Renal cortical epithelial cell (primary cell): ENCODE measurements at regions not wholly inside any gene's neighbourhood (a gene's known extent, or its start where the extent isn't known, plus 50 kb on each side); places are given as distances from the start of the nearest gene placed in this dataset.

Experiments used
- DNase-seq: peaks from one replicate; pipeline ENCODE4 v3.0.0-alpha.2; 2011; ENCODE audit warnings: low read depth

DNA sequence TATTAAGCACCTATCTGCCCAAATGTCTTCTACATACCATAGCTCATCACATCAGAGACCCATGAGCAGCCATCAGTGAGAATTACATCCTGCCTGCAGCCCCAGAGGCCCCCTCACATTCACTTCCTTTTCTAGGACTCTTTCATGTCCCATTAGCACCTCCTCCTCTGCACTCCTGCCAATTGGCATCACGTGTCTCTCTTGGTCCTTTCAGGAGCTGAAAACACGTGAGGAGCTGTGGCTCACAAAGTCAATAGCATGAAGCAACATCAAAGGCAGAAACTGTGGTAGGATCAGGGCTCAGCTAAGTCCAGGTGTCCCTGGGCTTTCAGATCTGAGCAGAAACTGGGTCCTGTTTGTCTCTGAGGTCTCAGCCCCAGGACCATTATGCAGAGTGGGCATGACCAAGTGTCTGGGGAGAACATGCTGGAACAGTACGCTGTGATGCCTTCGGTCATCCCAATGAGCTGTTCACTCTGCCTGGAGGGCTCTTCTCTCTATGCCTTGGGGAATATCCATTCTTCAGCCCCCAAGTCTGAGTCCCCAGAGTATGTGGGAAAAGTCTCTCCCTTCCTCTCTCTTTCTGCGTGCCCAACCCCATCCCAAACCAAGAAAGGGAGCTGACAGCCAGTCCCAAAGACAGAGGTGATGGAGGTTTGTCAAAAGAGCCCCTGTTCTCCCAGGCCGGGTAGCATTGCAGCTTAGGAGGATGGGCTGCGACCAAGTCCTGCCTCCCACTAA, 457.0 kb upstream of the CDH5 start:
- no peak for DNase-seq

DNA sequence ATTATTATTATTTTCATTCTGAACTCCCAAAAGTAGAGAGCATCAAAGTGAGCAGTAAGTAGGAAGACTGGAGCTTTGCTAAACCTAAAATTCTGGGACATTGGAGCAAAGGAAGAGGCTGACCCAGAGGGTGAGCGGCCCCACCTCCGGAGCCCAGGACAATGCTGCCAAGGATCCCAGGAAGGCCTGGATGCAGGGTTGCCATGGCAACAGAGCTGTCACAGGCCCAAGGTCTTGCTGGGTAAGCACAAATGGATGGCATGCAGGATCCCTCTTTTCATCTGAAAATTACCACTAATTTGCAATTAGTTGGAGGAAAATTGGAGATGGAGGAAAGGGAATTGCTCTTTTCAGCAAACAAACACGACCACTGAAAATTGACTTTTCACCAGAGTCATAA, 457.9 kb upstream of the CDH5 start:
- no peak for DNase-seq

DNA sequence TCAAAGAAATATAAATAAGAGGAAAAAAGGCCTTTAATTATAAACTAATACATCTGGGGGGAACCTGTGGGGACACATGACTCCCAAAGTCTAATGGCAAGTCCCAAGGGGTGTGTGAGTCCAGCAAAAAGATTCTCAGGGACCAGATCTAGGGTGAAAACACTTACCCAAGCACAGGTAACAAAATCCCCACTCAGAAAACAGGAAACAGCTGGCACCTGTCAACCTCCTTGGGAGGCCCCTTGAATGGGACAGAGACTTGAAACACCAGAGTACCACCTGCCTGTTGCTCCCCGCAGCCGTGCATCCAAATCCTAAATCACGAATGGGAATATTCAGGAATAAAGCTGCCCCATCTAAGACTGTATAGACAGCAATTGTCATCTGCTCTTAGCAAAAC, 461.2 kb upstream of the CDH5 start:
- no peak for DNase-seq

DNA sequence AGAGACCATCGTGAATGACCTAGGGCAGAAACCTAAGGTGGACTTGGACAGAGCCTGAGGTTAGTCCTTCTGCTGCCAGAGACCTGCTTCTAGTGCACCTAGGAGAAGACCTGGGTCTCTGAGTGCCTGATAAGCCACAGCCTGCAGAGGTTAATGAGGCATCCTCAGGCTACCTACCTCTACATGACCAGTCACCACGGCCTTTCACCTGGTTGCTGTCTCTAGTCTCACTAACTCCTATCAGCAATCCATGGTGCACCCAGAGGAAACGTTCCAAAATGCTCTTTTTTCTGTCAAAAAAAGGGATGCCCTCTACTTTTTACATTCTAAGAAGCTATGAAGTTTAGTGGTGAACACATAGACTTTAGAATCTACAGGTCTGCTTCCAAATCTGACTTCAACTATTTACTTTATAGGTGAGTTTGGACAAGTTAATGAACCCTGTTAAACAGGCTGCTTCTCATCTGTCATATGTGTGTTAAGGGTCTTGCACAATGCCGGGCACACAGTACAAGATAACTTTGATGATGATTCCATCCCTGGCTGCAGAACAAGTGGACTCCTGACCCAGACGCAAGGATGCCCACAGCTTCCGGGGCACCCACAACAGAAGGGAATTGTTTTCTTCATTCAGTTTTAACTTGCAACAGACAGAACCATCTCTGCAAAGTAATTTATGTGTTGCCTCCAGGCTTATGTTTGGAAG, 469.9 kb upstream of the CDH5 start:
- no peak for DNase-seq

DNA sequence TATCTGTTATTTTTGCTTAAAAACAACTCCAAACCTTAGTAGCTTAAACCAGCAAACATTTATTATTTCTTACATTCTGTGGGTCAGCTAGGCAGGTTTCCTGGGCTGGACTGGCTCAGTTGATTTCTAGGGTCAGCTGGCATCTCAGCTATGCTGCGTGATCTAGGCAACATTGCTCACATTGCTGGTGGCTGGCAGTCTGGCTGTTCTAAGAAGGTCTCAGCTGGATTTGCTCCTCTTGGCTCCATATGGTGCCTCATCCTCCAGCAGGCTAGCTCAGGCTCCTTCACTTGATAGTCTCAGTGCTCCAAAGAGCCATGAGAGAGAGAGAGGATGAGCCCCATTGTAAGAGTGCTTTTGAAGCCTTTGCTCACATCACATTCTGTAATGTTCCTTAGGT, 470.6 kb upstream of the CDH5 start:
- DNase-seq: no peak

DNA sequence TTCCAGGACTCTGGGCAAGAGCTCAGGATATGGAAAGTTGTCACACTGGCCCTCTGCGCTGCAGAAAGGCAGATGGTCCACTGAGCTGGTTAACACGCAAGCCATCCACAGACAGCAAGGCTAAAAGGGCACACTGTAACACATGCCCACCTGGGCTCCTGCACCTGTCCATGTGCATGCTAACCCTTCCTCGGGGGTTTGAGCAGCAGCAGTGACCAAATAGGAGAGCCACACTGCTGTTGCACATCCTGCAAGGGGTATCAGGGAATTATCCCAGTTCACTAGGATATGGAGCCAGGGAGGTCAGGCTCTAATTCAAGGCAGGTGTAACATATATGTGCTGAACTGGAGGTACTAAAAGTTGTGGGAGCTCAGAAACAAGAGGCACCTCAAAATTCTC, 471.0 kb upstream of the CDH5 start:
- DNase-seq: no peak

DNA sequence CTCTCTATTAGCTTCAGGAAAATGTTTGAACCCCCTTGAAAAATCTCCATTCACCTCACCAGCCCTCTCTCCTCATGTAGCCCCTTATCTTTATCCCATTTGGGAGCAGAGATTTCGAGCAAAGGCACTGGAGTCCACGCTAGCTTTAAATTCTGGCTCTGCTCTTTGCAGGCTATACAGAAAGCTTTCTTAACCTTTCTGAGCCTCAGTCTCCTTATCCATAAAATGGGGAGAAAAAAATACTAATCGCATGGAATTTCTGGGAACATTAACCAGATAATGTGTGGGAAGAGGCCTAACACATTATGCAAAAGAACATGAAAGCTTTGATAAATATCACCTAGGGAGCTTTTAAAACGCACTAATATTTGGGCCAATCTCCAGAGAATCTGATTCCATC, 476.3 kb upstream of the CDH5 start:
- no peak for DNase-seq

DNA sequence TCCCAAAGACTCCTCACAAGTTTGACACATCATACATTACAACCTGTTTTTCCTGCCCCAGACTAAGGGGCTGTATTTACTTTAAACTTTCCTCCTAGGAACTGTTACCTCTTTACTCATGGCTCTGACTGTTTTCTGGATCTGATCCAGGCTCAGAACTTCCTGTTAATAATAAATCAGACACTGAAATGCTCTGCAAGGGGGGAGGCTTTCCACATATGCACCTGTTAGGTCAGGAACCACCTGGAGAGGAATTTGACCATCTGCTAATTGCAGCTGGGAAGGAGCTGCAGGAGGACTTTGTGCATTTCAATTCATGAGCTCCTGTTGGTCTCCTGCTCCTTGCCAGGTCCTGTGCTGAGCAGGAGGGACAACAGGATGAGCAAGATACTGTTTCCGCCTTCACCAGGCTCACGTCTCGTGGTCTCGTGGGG, 476.9 kb upstream of the CDH5 start:
- no peak for DNase-seq

DNA sequence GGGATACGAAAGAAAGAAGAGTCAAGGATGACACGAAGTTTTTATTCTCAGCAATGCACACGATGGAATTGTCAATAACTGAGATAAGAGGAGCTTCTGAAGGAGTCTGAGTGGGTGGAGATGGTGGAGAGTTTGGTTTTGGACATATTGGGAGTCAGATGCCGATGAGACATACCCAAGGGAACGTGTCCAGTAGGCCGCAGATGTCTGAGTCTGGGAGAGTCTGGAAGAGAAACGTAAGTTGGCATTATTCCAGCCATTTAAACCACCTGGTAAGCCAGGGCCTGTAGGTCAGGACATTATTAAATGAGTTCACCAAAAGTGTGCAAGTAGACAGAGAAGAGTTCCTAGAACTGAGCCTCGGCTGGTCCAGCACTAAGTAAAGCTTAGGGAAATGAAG, 478.3 kb upstream of the CDH5 start:
- DNase-seq: no peak

DNA sequence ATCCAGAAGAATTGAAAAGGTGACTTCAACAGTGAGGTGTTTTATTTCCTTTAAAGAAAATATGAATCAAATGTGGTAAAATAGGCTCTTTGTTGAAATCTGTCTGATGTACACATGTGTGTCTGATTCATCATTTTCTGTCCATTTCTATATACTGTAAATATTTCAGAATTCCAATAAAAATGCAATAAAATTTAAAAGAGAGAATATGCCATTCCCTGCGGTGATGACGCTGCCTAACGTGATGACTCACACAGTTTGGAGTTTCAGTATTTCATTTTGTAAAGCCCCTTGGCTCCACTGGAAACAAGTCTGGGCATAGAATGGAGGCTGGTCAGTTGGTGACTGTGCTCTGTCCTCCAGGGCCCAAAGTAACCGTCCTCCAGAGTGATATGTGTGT, 482.5 kb upstream of the CDH5 start:
- DNase-seq: no peak

DNA sequence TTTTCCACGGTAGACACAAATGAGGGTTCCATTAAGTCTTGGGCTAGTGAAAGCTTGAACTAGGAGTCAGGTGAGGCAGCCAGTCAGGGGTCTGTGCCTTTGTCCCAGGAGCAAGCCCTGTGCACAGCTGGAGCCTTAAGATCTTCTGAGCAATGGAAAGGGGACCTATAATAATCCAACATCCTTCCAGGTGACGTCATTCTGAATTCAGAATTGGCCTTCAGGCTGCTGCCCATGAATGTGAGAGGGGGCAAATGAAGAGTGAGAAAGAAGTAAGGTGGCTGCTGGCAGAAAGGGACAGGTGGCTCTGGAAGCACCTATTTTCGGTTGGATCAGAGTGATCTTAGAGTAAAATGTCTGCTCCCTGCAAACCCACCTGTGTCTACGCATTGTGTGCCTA, 488.1 kb upstream of the CDH5 start:
- no peak for DNase-seq

DNA sequence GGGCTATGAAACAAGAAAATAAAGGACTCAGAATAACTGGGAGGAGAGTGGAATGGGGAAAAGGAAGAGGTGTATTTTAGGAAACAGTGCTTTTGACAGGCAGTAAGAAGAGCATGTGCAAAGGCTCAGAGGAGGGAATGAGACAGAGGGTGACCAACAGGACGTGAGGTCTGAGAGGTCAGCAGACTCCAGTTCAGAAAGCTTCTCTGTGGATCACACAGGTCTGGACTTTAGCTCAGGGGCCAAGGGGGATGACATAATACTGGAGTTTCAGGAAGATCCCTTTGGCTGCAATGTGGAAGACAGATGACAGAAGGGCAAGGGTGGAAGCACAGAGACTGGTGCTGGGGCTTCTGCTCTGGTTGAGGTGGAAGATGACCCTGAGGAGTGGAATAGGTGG, 489.9 kb upstream of the CDH5 start:
- no peak for DNase-seq

DNA sequence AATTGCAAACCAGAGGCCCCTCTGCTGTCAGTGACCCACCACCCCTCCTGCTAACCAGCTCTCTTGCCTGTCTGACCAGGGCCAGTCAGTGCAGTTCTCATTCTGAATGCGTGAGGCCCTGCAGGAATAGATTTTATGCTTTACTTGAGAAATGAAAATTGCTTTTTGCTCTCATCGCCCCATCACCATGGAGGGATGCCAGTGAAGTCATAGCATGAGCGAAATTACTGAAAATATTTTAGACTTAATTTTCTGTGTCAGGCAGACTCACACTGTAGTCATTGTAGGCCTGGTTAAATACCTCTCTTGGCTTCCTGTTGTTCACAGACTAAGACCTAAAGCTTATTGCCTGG, 490.5 kb upstream of the CDH5 start:
- DNase-seq: no peak

DNA sequence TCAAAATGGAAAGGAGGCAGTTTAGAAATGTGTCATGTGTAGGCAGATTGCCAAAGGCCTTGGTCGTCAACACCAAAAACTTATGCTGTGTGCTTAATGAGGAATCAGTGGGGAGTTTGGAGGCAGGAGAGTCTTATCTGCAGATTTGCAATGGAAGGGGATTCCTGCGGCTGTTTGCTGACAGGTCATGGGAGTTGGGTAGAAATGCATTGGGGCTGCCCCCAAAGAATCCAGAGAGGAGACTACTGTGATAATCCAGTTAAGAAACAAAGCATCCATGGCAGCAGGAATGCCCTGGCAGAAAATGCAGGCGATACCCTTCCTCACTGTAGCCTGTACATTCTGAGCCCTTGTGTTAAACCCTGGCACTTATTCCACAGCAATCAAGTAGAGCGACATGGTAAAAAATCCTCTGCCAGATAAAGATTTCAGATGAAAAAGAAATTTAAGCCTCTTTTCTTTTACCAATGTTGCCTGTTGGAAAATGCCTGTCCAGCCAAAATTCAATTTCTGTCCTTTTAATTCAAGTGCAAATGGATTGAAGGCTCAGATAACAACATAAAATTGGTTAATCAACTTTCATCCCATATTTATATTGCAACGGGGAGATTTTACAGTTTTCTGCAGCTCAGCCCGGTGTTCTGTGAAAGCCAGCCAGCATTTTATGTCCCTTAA, 491.0 kb upstream of the CDH5 start:
- DNase-seq: no peak

DNA sequence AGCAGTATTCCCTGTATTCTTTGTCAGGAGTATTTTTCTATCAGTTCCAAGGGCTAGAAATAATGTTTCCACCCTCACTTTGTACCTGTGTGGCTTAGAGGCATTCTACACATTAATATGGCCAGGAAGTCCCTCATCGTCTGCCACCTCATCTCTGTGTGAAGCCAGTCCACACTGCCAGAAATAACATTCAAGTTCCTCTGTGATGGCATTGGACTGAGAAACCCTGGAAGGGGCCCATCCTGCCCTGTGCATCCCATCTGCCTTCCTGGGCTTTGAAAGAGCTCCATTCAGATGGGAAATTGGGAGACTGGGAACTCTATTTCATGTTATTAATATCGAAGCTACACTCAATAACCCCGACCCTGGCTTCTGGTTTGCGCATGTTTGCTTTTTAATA, 497.2 kb upstream of the CDH5 start:
- no peak for DNase-seq

DNA sequence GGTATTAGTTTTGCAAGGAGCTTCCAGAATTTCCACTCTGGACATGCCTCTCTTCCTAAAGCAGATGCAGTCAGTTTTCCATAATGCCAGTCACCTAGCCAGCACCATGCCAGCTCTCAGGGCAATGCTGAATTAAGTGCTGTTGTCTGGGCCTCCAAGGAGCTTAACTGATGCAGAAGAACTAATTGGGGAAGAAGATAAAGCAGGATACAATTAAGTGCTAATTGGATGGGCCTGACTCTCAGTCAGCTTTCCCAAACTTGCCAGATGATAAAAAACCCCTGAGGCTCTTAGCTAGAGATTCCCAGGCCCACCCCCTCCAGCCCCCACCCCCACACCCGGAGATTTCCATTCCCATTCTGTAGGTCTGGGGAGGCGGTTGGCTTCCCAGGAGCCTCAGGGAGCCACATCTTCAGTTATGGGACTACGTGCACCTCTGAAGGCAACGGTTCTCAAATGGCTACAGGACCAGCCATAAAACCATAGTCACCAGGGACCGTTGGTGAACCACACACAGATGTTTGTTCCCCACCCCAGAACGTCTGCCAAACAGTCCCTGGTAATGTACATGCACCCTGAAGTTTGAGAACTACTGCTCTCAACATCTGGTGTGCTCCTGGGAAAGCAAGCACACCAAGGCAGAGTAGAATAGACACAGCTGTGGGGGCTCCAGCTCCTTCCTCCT, 499.1 kb upstream of the CDH5 start:
- no peak for DNase-seq

DNA sequence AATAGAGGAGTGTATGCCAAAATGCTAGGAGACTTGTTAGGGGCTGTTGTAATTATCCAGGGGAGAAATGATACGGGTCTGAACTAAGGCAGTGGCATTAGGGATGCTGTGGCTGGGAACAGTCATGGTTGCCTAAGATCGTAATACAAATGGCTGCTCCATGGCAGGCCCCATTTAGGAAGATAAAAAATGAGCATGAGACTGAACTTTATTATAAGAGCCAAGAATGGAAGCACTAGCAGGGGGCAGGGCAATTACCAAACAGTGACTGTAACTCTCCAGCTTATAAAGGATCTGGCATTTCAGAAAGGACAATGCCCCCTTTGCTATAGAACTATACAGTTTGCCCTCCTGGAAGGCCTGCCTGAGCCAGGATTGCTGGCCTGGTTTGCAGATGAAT, 503.3 kb upstream of the CDH5 start:
- DNase-seq: no peak

DNA sequence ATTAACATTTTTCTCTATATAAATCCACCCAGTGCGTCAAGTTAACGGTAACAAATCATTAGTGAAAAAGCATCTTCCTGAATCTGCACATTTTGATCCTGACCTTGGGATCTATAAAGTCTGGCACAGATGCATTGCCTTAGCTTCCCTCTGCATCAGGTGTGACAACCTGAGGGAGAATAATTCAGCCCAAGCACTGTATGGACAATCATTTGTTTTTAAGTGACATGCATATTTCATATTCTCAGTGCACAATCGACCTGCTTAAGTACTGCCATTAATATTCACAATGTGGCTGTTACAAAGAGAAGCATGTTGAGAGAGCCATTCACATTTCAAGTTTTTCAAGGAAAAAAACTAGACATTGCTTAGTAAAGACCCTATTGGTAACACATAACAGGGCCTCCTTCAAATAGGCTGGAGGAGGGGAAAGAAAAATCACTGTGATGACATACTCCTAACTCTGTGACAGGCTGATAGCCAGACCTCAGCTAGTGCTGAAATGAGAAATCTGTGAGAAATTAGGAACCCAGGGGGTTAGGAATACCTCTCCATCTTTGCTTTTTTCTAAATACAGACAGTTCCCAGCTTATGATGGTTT, 505.3 kb upstream of the CDH5 start:
- DNase-seq: no peak

DNA sequence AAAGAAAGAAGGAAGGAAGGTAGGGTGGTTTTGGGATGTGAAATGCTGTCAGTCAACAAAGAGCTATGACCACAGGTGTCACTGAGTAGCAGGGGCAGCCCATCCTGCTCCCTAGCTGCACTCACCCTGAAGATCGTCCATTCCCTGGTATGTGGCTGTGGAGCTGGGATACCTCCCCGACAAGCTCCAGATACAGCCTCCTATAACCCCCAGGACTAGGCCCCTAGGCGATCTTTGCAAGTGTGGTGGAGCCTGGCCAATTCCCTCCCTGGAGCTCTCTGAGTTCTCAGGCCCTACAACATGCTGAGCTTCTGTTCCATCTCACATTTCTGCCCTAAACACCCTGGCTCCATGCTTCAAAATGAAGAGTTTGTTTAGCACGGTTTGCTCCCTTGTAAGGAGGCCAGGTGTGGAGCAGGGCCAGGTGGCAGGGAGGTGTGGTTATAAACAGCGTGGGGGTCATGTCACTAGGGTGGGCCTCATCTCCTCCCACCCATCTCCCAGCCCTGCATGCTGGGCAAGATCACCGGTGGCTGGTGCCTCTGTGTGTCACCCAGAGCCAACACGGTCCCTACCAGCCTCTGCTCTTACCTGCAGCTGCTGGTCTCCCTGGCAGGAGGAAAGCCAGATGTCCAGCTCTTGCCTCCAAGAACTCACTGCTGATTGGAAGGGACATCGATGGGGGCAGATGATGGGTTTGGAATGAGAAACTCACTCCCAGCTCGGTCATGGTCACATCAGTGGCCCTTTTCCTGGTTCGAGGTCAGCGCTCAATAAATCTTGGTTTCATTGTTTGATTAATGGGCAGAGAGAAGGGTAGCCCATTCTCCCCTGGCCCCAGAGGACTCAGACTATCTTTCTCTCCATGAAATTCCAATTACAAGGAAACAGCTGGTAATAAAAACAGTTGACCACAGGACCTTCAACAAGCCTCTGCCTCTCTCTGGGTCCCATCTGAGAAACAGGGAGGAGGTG, 511.0 kb upstream of the CDH5 start:
- no peak for DNase-seq

DNA sequence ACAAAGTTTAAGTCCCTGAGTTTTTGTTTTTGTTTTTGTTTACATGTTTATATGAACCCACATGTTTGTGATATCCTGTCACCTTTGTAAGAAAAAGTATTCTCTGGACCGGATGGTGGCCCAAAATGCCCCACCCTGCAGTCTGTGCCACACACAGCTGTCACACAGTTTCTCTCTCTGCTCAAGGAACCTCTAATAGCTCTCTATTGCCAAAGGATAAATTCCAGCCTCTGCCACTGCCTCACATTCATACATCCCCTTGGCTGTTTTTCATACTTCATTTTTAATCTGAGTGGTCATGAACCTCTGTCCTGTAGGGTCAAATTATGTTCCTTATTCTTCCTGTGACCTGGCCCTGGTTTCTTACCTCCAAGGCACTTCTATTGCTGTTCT, 520.3 kb upstream of the CDH5 start:
- no peak for DNase-seq
